ENCODE measurements at regions not wholly inside any gene's neighbourhood (a gene's known extent, or its start where the extent isn't known, plus 50 kb on each side); places are given as distances from the start of the nearest gene placed in this dataset.

DNA sequence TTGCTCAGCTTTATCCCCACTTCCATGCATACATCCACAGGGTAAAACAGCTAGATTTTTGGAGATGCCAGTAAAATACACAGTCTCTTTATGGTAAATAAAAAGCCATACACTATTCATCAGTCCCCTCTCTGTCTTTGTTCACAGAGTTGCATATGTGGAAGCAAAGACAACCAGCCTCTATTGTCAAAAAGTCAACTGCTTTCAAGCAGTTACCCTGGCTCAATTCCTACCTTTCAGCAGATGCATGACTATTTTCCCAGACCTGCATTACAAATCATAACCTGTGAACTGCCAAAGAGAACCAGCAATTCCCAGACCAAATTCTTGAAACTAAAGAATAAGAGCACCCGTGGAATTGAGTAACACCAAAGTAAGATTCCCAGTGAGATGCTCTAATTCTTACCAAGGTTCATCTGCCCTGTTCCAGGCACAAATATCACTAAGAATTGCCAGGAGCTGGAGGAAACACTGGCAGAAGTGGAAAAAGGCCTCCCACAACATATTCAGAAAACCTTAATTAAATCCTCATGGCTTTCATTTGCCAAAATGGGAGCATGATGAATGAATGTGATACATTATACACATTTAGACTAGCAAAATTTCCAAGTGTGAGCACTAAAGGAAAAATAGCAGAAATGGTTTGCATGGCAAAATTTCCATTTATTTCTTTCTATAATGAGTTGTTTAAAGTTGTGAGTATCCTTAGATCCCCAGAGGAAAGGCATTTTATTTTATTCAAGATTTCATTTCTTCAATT, 391.2 kb upstream of the ADGRL3 start:
- TF ChIP-seq POLR2A (IDR thresholded peaks at IDR 0.05) = no peak
- TF ChIP-seq, protein P1, sequence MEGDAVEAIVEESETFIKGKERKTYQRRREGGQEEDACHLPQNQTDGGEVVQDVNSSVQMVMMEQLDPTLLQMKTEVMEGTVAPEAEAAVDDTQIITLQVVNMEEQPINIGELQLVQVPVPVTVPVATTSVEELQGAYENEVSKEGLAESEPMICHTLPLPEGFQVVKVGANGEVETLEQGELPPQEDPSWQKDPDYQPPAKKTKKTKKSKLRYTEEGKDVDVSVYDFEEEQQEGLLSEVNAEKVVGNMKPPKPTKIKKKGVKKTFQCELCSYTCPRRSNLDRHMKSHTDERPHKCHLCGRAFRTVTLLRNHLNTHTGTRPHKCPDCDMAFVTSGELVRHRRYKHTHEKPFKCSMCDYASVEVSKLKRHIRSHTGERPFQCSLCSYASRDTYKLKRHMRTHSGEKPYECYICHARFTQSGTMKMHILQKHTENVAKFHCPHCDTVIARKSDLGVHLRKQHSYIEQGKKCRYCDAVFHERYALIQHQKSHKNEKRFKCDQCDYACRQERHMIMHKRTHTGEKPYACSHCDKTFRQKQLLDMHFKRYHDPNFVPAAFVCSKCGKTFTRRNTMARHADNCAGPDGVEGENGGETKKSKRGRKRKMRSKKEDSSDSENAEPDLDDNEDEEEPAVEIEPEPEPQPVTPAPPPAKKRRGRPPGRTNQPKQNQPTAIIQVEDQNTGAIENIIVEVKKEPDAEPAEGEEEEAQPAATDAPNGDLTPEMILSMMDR (IDR thresholded peaks at IDR 0.05) = no peak

Data from testis (tissue), 2 donors.